H1 (cell line): ENCODE measurements at regions not wholly inside any gene's neighbourhood (a gene's known extent, or its start where the extent isn't known, plus 50 kb on each side); places are given as distances from the start of the nearest gene placed in this dataset.

Experiments
- CTCF ChIA-PET: fragments of 300-600 bp; sonication (Branson Sonifier 250); formaldehyde crosslinking; loops from one replicate; lab custom pipeline; 2021; ENCODE audit not compliant: partially characterized antibody; lab: Charles Lee
- POLR2A ChIA-PET: fragments of 300-600 bp; sonication (Branson Sonifier 250); formaldehyde crosslinking; loops from one replicate; lab custom pipeline; 2021; ENCODE audit warnings: inconsistent platforms; ENCODE audit not compliant: partially characterized antibody; lab: Charles Lee
- DNase-seq, 2 experiments: peaks; one replicate each; pipeline versions ENCODE4 v3.0.0 to v3.0.0-alpha.2; 2010 to 2022; ENCODE audit warnings: low spot score in 2 of 2, low read depth in 1 of 2, mixed read lengths in 1 of 2
- FAIRE-seq: peaks from 2 replicates; lab custom pipeline; 2011; peaks lifted over from hg19 to GRCh38; lab: Jason Lieb, UNC
- H2AFZ ChIP-seq: 2 replicates; pipeline ENCODE4 v1.8.1; 2012; ENCODE audit warnings: low read length, inconsistent platforms
- H2AK5ac ChIP-seq: 2 replicates; pipeline ENCODE4 v1.6.1; 2013; ENCODE audit warnings: low read depth, low read length
- H2BK120ac ChIP-seq: replicated peaks from 2 replicates; pipeline ENCODE3; 2013; ENCODE audit warnings: low read depth, low read length, inconsistent platforms
- H2BK12ac ChIP-seq: 2 replicates; pipeline ENCODE4 v1.6.1; 2013; ENCODE audit warnings: low read depth, low read length
- H2BK15ac ChIP-seq: 2 replicates; pipeline ENCODE4 v1.6.1; 2013; ENCODE audit warnings: low read length
- H2BK20ac ChIP-seq: 2 replicates; pipeline ENCODE4 v1.6.1; 2013; ENCODE audit warnings: low read length
- H2BK5ac ChIP-seq: 2 replicates; pipeline ENCODE4 v1.6.1; 2013; ENCODE audit warnings: low read depth, low read length
- H3K14ac ChIP-seq: 2 replicates; pipeline ENCODE4 v1.6.1; 2013; ENCODE audit warnings: inconsistent platforms; ENCODE audit not compliant: insufficient read length
- H3K18ac ChIP-seq: 2 replicates; pipeline ENCODE4 v1.6.1; 2013; ENCODE audit warnings: low read length; ENCODE audit errors: extremely low read depth
- H3K23ac ChIP-seq: 2 replicates; pipeline ENCODE4 v1.6.1; 2013; ENCODE audit warnings: inconsistent platforms; ENCODE audit not compliant: insufficient read length
- H3K23me2 ChIP-seq: 2 replicates; pipeline ENCODE4 v1.6.1; 2013; ENCODE audit warnings: low read depth, low read length
- H3K27ac ChIP-seq: 2 replicates; pipeline ENCODE4 v1.6.1; 2011; ENCODE audit warnings: low read depth, low read length, inconsistent platforms
- H3K27me3 ChIP-seq, 4 experiments: replicated peaks in 1 of 4; 1 replicate in 1 of 4; 2 replicates in 3 of 4; pipeline versions ENCODE4 v1.6.1 to v1.8.1; 2011 to 2013; ENCODE audit warnings: low read length in 3 of 4, mild to moderate bottlenecking in 3 of 4, inconsistent platforms in 2 of 4, mixed read lengths in 2 of 4, moderate library complexity in 1 of 4; ENCODE audit not compliant: control insufficient read depth in 3 of 4, insufficient read depth in 3 of 4; ENCODE audit errors: extremely low read depth in 1 of 4
- H3K36me3 ChIP-seq, 4 experiments: 2 replicates each; pipeline versions ENCODE4 v1.6.1 to v1.8.1; 2011 to 2013; ENCODE audit warnings: mild to moderate bottlenecking in 4 of 4, low read length in 3 of 4, moderate library complexity in 2 of 4, control low read depth in 1 of 4, inconsistent platforms in 1 of 4; ENCODE audit not compliant: insufficient read depth in 4 of 4, control insufficient read depth in 2 of 4
- H3K4ac ChIP-seq: replicated peaks from 2 replicates; pipeline ENCODE3; 2013; ENCODE audit warnings: low read length, low read depth, mixed read lengths, inconsistent platforms; ENCODE audit not compliant: insufficient read length
- H3K4me1 ChIP-seq, 4 experiments: replicated peaks in 1 of 4; 1 replicate in 1 of 4; 2 replicates in 3 of 4; pipeline versions ENCODE4 v1.6.1 to v1.8.1; 2011 to 2013; ENCODE audit warnings: low read length in 3 of 4, inconsistent platforms in 2 of 4, mixed read lengths in 1 of 4; ENCODE audit not compliant: insufficient read depth in 4 of 4, control insufficient read depth in 3 of 4
- H3K4me2 ChIP-seq, 2 experiments: 2 replicates each; pipeline versions ENCODE4 v1.6.1 to v1.8.1; 2011 to 2013; ENCODE audit warnings: low read depth in 2 of 2, low read length in 2 of 2, control low read depth in 1 of 2, inconsistent platforms in 1 of 2, mild to moderate bottlenecking in 1 of 2; ENCODE audit not compliant: insufficient read depth in 1 of 2
- H3K4me3 ChIP-seq, 4 experiments: fragments of 200-600, 300-600 bp in 1 of 4; sonication (generic), shearing (Covaris generic), sonication (Bioruptor Twin) in 1 of 4; 2 replicates each; pipeline versions ENCODE4 v1.5.1 to v1.8.1; 2011 to 2016; ENCODE audit warnings: low read length in 4 of 4, low read depth in 3 of 4, control low read depth in 2 of 4, inconsistent platforms in 2 of 4, mild to moderate bottlenecking in 2 of 4, mixed read lengths in 1 of 4, moderate library complexity in 1 of 4; ENCODE audit not compliant: insufficient read depth in 2 of 4; ENCODE audit errors: extremely low read depth in 1 of 4
- H3K56ac ChIP-seq: replicated peaks from 2 replicates; pipeline ENCODE3; 2013; ENCODE audit warnings: low read depth, mild to moderate bottlenecking, mixed read lengths, low read length, inconsistent platforms; ENCODE audit not compliant: insufficient read length
- H3K79me1 ChIP-seq: 2 replicates; pipeline ENCODE4 v1.6.1; 2013; ENCODE audit warnings: low read depth, low read length, control low read depth
- H3K79me2 ChIP-seq, 2 experiments: 2 replicates each; pipeline versions ENCODE4 v1.6.1 to v1.8.1; 2012 to 2013; ENCODE audit warnings: low read length in 2 of 2, mild to moderate bottlenecking in 2 of 2, inconsistent platforms in 1 of 2; ENCODE audit not compliant: insufficient read depth in 2 of 2, control insufficient read depth in 1 of 2
- H3K9ac ChIP-seq, 4 experiments: replicated peaks in 1 of 4; 1 replicate in 1 of 4; 2 replicates in 3 of 4; pipeline versions ENCODE4 v1.6.1 to v1.8.1; 2011 to 2013; ENCODE audit warnings: low read depth in 3 of 4, low read length in 3 of 4, control low read depth in 2 of 4, mild to moderate bottlenecking in 2 of 4, moderate library complexity in 2 of 4, inconsistent platforms in 1 of 4; ENCODE audit errors: extremely low read depth in 1 of 4
- H3K9me3 ChIP-seq, 2 experiments: 2 replicates each; pipeline versions ENCODE4 v1.6.1 to v1.8.1; 2012 to 2013; ENCODE audit warnings: mild to moderate bottlenecking in 2 of 2, moderate library complexity in 2 of 2, control low read depth in 1 of 2, inconsistent platforms in 1 of 2, low read depth in 1 of 2, low read length in 1 of 2, mixed read lengths in 1 of 2; ENCODE audit not compliant: insufficient read depth in 2 of 2
- H4K20me1 ChIP-seq, 2 experiments: replicated peaks in 1 of 2; 2 replicates each; pipeline versions ENCODE3 to v1.8.1; 2011 to 2013; ENCODE audit warnings: inconsistent platforms in 2 of 2, low read length in 2 of 2, mild to moderate bottlenecking in 1 of 2; ENCODE audit not compliant: insufficient read depth in 2 of 2, control insufficient read depth in 1 of 2
- H4K5ac ChIP-seq: 2 replicates; pipeline ENCODE4 v1.6.1; 2013; ENCODE audit warnings: low read length, low read depth, mixed read lengths, inconsistent platforms; ENCODE audit not compliant: insufficient read length
- H4K8ac ChIP-seq: 2 replicates; pipeline ENCODE4 v1.8.0; 2013; ENCODE audit warnings: mild to moderate bottlenecking, moderate library complexity, low read length, inconsistent platforms; ENCODE audit not compliant: insufficient read depth; ENCODE audit errors: extremely low read depth
- H4K91ac ChIP-seq: replicated peaks from 2 replicates; pipeline ENCODE3; 2013; ENCODE audit warnings: low read length, mixed read lengths, inconsistent platforms; ENCODE audit not compliant: insufficient read length
- ATF2 ChIP-seq: IDR thresholded peaks from 2 replicates; pipeline ENCODE4 v1.6.1; 2012; ENCODE audit warnings: low read length, inconsistent platforms
- CTBP2 ChIP-seq: IDR thresholded peaks from 2 replicates; pipeline ENCODE4 v1.7.0; 2011; ENCODE audit warnings: borderline replicate concordance, mild to moderate bottlenecking, moderate library complexity, mixed read lengths, low read length; ENCODE audit not compliant: insufficient read depth, insufficient read length
- EGR1 ChIP-seq: IDR thresholded peaks from 2 replicates; pipeline ENCODE4 v1.6.1; 2011; ENCODE audit warnings: low read depth, low read length, borderline replicate concordance
- EP300 ChIP-seq, 2 experiments: IDR thresholded peaks; 1 replicate in 1 of 2; 2 replicates in 1 of 2; pipeline ENCODE4 v1.6.1; 2011 to 2012; ENCODE audit warnings: low read depth in 2 of 2, low read length in 2 of 2, mild to moderate bottlenecking in 2 of 2, borderline replicate concordance in 1 of 2, inconsistent platforms in 1 of 2, moderate library complexity in 1 of 2
- FOSL1 ChIP-seq: IDR thresholded peaks from 2 replicates; pipeline ENCODE4 v1.6.1; 2011; ENCODE audit warnings: mild to moderate bottlenecking, low read depth, low read length, moderate library complexity; ENCODE audit not compliant: insufficient read depth
- HDAC2 ChIP-seq, 2 experiments: fragments of 300-600 bp in 1 of 2; sonication (generic) in 1 of 2; IDR thresholded peaks; 2 replicates each; pipeline ENCODE4 v1.6.1; 2011 to 2012; ENCODE audit warnings: low read depth in 2 of 2, low read length in 2 of 2, mild to moderate bottlenecking in 2 of 2, moderate library complexity in 2 of 2, borderline replicate concordance in 1 of 2, inconsistent platforms in 1 of 2
- MAFK ChIP-seq: IDR thresholded peaks from 2 replicates; pipeline ENCODE4 v1.6.1; 2012; ENCODE audit warnings: low read depth, mild to moderate bottlenecking, improper control_type of control experiment, low read length
- SIX5 ChIP-seq: IDR thresholded peaks from 2 replicates; pipeline ENCODE4 v1.6.1; 2011; ENCODE audit warnings: mild to moderate bottlenecking, low read depth, low read length
- SUZ12 ChIP-seq: fragments of 200-600 bp; sonication (generic); IDR thresholded peaks from 2 replicates; pipeline ENCODE4 v1.6.1; 2012; ENCODE audit warnings: mild to moderate bottlenecking, inconsistent platforms, low read length, moderate library complexity, mixed read lengths
- TBP ChIP-seq: IDR thresholded peaks from 2 replicates; pipeline ENCODE4 v1.6.1; 2011; ENCODE audit warnings: low read depth, low read length, improper control_type of control experiment
- WGBS, 2 experiments: shearing (Covaris generic) in 1 of 2; methylation state at CpG; one replicate each; pipeline versions ENCODE4 v1.1.6 to v1.1.7; 2013 to 2015; ENCODE audit warnings: low lambda C conversion rate in 2 of 2, mixed read lengths in 2 of 2, inconsistent platforms in 1 of 2, low coverage in 1 of 2, missing lambda C conversion rate in 1 of 2; ENCODE audit not compliant: insufficient replicate concordance in 2 of 2, insufficient coverage in 1 of 2, insufficient read length in 1 of 2; ENCODE audit errors: extremely low coverage in 1 of 2, missing lambda C conversion rate in 1 of 2; 5-methylcytosine and 5-hydroxymethylcytosine counted together

- Histone ChIP-seq H3K4me1 (no peaks in the 10 kb centered on the region), H2BK15ac (no peak overlapping the region), H3K14ac (no peak overlapping the region), H4K20me1 (no peaks in the 10 kb centered on the region), H3K27me3 (no peaks in the 10 kb centered on the region), H3K56ac (no peak overlapping the region), H3K36me3 (no peaks in the 10 kb centered on the region), H2BK20ac (no peak overlapping the region), H2AFZ (no peak overlapping the region), H3K27ac (no peak overlapping the region), H3K23ac (no peak overlapping the region), H4K91ac (no peak overlapping the region), H2BK12ac (no peak overlapping the region), H4K8ac (no peak overlapping the region), H4K5ac (no peak overlapping the region), H3K4me2 (no peak overlapping the region), H3K4me3 (no peak overlapping the region), H2BK5ac (no peak overlapping the region), H3K4ac (no peak overlapping the region), H3K18ac (no peak overlapping the region), H2AK5ac (no peak overlapping the region), H3K23me2 (no peaks in the 10 kb centered on the region), H3K9me3 (no peaks in the 10 kb centered on the region), H2BK120ac (no peak overlapping the region), H3K9ac (no peak overlapping the region), H3K79me1 (no peaks in the 10 kb centered on the region), H3K79me2 (no peaks in the 10 kb centered on the region)
- CTCF ChIA-PET, result interaction anchor here (1.4 kb wide), 1 partner anchor 12 kb away, joined by 4 read pairs; no protein-coding TSS in a partner anchor
- 96% methylated on average over 3 of the region's 3 CpGs; no CpG with 5 or more reads in 1 of the 2 experiments for WGBS, 2 experiments
- DNase-seq (no peak), FAIRE-seq (no peak)
- POLR2A ChIA-PET, result no interaction called here
- TF ChIP-seq SUZ12 (no peak), EGR1 (no peak), TBP (no peak), FOSL1 (no peak), HDAC2 (IDR thresholded peaks at IDR 0.05; ENCODE audit: borderline replicate concordance in 1 of 2, low read depth in 2 of 2, low read length in 2 of 2) (no peak), CTBP2 (no peak), MAFK (no peak), SIX5 (no peak), ATF2 (no peak), EP300 (IDR thresholded peaks at IDR 0.05; ENCODE audit: borderline replicate concordance in 1 of 2, low read depth in 2 of 2, low read length in 2 of 2) (no peak)
Observed at GRCh38 chr3:70603103-70603502, 290.7 kb upstream of the MDFIC2 start.
